Stimulated activated CD4-positive, alpha-beta T cell treated with anti-CD3 and anti-CD28 coated beads, Interleukin-2, amount 100 ng/mL, for 4 hours (primary cell): ENCODE measurements at regions not wholly inside any gene's neighbourhood (a gene's known extent, or its start where the extent isn't known, plus 50 kb on each side); places are given as distances from the start of the nearest gene placed in this dataset.
"Not testable (repeated sequence)": the region's sequence is repeated elsewhere in the genome, so short reads cannot be mapped to it uniquely, and the experiment has no call there.

Experiments
- DNase-seq: peaks from one replicate; pipeline ENCODE4 v3.0.0-alpha.2; 2020; ENCODE audit warnings: low read depth

DNA sequence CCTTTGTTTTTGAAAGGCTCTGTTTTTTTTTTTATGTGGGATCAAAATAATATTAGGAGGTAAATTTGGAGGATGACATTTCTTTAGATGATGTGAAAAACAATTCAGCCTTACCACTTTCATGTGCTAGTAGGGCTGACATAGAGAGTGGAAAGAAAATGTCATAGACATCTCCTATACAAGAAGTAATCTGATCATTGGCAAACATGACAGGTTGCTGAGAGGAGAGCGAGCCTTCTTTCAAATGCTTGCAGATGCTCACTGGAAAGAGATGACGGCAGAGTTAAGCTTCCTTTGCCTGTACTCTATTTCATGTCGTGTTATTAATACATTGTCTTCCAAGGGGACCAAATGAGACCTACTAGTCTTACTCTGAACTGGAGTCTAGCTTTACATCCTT is 160.1 kb upstream of the DAP start:
- no peak for DNase-seq

DNA sequence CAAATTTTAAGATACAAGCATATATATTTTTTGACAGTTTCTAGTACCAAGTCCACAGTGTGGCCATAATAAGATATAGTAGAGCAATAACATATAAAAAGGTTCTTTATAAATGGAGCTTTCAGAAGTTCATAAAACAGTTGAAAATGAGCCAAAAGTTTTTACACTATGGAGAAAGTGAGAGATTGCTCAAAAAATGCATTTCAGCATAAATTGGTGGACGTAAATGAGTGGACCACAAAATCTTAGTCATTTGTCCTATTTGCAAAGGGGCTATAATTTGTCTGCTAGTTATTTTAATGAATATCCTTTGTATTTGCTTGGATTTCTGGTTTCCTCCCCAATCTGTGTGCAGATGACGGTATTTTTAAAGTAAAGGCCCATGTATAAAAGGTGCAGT is 159.4 kb upstream of the DAP start:
- DNase-seq: no peak

DNA sequence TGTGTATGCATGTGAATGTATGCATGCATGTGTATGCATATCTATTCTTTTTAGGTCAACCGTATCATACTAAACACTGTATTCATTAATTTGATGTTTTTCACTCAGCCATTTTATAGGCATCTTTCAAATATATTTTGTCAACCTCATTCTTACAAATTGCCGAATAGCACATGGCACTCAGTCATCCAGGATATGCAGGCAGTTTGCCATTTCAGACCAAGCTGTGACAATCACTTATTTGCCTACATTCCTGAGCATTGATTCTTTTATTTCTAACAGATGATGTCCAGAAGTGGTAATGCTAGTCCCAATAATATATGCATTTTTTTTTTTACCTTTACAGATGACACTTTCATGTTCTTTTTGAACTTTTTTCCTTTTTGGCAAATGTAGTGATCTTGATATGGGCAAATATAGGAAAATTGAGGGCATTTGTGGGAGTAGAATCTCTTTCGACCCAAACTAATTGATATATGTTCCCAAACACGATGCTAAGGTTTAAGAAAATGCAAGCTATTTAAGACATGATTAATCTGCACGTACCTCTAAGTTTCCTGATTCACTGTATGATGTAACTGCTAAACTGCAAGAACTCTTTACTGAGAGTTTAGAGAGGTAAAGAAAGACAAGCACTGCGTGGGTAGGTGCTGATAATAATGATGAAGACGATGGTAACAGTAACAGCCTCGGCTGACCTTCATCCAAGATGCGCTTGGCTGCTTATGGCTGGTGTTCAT is 153.9 kb upstream of the DAP start:
- DNase-seq: no peak

DNA sequence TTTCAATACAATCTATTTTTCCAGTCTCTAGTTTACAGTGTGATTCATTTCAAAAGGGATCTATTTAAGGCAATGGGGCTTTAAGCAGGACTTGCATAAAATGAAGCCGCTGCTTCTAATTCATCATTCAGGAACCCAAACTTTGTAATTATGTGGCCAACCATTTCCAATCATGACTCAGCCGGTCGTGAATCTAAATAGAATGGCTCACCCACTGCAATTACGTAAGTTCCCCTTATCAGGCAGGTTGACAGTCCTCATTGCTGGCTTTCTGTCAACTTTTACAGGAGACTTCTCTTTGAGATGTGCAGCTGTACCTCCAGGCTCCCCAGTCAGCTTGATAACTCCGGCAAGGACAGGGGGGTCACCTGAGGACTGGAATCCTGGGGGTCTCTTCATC is 152.8 kb upstream of the DAP start:
- DNase-seq: no peak

DNA sequence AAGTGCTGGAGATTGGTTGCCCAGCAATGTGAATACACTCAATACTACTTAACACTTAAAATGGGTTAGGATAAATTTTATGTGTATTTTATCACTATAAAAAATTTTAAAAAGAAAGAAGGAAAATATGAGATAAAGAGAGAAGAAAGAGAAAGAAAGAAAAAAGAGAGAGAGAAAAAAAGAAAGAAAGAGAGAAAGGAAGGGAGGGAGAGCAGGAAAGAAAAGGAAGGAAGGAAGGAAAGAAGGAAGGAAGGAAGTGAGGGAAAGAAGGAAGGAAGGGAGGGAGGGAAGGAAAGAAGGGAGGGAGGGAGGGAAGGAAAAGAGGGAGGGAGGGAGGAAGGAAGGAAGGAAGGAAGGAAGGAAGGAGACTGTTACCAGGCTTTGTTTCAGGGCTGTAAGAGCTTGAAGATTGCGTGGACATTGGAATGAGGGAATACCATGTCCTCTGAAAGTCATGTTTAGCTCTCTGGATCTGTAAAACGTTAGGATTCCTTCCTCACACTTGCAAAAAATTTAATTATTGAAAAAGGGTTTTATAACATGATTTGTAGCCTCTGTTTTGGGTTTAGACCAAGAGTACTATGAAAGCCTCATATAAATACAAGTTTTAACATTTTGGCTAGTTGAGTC is 152.3 kb upstream of the DAP start:
- DNase-seq: no peak

DNA sequence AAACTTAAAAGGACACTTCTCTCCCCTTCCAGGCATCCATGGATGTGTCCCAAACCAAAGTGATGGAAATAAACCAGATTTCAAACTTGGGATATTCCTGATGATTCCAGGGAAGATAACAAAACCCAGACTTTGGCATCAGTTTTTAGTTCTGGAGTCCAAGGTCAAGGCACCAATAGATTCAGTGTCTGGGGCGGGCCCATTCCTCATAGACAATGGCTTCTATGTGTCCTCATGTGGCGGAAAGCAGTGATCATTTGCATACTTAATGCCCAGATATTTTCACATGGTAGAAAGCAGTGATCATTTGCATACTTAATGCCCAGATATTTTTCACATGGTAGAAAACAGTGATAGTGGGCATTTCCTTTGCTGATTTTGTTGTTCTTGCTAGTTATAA is 151.4 kb upstream of the DAP start:
- no peak for DNase-seq

DNA sequence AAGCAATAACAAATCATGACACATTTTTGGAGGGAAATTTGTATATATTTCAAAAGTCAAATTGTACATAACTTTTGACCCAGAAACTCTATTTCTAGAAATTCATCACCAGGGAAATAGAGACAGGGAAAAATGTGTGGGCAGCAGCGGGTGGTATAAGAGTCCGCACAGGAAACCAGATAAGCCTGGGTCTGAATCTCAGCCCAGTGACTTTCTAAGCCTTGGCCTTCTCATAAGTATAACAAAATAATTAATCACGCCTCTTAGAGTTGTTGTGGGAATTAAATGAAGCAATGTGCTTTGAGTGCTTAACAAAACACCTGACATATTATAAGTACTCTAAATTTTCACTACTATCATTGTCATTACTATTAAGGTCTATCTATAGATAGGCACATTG is 149.2 kb upstream of the DAP start:
- no peak for DNase-seq

DNA sequence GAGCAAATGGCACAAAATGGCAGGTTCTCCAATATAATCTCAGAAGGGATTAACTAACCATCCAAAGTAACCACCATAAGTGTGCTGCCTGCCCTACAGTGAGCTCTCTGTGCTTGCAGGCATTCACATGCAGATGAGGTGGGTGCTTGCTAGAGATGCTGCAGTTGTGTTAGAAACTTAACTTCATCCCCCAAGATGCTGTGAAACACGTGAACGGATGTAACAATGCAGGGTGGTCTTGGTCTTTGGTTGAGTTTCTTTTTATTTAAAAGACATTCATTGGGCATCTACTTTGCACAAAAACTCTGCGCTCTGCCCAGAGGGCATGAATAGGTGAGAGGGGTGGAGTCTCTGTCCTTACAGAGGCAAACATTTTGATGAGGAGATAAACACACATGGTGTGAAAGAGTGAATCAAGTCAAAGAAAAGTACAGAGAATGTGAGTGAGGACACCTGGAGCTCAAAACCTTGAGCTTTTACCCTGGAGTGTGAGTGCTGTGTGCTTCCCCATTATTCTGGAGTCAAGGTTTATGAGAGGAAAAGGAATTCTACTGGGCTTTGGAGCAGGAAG is 143.9 kb upstream of the DAP start:
- no peak for DNase-seq

DNA sequence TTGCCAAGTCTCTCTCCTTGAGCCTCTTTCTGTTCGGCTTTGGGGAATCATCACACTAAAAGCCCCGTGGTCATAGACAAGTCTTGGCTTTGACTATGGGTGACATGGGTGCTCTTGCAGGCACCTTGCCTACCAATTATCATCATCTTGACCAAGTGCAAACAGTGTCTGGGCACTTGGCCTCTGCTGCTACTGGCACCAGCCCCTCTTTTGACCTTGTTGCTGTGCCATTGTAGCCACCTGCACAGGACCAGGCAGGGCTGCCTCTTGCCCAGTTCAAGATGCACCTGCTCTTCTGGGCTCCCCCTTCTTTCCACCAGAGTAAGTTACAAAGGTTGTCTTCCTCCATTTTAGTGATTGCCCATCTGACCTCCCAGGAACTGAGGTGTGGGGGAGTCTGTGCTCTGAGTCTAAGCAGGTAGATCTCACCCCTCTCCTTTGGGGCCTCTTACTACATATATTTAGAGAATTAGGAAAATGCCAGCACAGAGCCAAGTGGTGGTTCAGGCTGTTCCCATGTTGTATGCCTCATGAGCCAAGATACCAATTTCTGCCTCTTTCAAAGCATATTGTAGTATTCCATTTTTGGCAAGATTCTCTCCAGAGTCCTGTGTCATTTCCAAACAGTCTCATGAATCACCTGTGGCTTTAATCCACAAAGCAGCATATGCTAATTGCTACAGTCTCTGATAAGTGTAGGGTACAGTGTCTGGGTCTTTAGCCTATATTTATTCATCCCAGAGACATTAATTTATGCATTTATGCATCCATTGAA is 142.9 kb upstream of the DAP start:
- DNase-seq: no peak

DNA sequence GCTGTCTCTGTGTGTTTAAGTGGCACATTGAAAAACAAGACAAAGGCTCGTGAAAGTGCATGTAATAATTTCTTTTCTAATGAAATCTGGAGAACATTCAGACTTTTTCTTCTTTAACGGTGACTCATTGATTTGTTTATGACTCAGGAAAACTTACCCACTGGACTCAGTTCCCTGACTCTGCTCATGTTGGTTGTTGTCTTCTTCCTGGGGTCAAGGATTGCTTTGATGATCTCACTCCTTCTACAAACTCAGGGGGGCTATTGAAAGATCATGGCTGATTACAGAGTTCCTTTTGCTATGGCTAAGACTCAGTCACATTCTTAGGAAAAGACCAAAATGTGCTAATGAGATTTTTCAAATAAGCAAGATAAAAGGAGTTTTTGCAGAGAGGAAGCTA is 141.1 kb upstream of the DAP start:
- DNase-seq: no peak

DNA sequence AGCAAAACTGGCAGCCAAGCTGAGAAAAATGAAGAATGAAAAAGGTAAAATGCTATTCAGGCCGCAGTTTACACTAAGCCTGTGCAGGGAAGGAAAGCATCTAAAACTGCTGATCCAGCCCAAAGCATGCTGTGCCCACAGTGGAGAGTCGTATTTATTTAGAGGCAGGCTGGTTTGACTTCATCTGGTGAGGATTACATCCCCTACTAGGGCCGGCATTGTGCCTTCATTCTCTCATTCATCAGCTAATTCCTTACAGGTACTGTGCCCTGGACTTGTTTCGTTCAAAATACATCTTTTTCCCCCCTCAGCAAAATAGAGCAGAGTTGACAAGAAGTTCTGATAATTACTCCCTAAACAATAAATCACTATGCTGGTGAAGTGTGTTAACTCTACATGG is 137.5 kb upstream of the DAP start:
- no peak for DNase-seq

DNA sequence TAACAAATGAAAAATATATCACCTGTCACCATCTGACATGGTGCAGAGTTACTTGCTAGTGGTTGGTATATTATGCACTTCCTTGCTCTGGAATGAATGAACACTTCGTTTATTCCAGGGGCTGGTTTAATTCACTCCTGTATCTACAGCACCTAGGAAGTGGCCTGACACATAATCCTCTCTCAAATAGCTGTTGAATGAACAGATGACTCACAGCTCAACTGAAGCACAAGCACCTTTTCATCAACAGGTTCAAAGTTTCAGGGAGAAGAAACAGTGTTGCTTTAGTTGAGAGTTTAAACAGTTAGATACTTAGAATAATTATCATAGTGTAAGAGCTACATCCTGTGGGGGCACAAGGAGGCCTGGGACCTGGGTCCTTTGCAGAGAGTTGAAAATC is 135.0 kb upstream of the DAP start:
- no peak for DNase-seq

DNA sequence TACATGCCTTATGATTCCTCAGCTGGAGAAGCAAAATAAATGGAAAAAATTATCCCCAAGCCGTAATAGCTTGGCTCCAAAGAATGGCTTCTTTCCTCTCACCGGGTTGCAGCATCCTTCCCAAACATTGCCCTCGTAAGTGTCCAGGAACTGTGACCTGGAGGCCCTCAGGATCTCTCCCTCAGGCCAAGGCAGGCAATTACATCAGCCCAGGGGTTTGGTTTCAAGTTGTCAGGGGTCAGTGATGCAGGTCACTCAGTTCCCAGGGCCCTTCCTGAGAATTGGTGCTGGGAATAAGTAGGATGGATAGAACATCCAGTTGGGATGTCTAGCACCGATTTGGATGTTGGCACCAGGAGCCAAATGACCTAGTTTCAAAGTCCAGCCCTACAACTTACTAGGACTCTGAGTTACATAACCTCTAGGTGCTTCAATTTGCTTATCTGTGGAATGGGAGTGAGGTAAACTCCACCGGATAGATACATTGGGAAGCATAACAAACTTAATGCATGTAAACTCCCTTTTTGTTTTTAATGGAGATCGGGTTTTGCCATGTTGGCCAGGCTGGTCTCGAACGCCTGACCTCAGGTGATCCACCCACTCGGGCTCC is 133.5 kb upstream of the DAP start:
- DNase-seq: no peak

DNA sequence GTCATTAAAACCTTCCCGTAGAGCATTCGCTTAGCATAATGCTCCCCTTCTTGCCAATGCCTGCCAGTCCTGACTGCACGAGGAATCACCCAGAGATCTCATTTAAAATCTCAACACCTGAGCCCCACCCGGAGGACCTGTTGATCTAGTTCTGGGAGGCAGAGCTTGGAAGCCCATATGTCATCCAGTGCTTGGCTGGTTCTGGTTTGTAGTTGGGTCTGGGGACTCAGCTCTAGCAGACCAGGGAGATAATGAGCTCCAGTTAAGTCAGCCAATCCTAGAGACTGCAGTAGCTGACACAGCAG is 131.8 kb upstream of the DAP start:
- DNase-seq: no peak

DNA sequence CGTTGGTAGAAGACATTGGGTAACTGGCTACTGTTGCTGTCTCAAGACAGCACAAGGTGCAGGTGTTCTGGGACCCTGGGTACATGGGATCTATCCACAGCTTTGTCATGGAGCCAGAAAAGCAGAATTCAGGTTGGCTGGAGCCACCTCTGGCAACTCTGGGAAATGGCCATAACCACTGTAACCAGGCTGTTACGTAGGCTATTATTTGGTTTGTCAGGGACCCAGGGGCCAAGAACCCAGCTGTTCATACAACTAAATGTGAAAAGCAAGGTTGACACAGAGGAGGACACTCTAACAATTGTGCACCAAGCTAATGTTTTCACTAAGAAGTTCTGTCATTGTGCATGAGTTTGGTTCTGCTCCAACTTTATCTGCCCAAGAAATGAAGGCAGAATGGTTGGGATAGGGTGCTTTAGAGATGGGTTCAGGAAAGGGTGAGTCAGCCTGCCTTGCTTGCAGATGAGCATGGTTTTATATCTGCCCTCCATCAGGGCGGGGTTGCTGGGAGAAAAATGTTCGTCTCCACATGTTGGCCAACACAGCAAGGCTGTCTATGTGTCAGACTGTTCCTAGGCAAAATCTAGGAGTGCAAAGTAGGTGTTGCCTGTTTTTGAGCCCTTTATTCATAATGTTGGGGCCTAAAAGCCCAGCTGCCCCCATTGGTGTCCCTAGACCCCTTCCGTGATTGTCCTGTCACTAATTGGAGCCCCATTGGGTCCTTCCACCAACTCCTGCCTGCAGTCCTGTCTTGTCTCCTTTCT is 131.3 kb upstream of the DAP start:
- no peak for DNase-seq

DNA sequence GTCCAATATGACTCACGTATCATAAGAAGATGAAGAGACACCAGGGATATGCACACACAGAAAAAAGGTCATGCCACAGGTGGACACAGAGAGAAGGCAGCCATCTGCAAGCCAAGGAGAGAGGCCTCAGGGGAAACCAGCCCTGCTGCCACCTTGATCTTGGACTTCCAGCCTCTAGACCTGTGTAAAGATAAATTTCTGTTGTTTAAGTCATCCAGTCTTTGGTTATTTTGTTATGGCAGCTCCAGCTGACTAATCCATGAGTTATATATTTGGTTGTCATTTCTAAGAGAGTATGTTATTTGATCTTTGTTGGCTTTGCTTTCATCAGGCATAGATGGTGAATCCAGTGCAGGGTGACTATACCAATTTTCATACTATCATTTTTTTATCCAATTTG is 130.2 kb upstream of the DAP start:
- DNase-seq: no peak

DNA sequence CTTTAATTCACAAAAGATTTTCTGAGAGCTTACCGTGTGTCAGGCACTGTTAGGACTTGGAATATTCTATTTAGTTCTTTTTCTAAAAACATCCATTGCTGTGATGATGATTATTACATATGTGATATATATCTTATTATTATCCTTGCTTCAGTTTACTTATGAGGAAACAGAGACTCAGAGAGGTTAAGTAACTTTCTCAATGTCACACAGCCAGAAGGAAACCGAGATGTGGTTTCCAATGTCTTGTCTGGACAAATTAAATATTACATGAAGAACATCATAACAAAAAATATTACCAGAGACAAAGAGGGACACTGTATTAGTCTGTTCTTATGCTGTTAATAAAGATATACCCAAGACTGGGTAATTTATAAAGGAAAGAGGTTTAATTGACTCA is 125.5 kb upstream of the DAP start:
- no peak for DNase-seq

DNA sequence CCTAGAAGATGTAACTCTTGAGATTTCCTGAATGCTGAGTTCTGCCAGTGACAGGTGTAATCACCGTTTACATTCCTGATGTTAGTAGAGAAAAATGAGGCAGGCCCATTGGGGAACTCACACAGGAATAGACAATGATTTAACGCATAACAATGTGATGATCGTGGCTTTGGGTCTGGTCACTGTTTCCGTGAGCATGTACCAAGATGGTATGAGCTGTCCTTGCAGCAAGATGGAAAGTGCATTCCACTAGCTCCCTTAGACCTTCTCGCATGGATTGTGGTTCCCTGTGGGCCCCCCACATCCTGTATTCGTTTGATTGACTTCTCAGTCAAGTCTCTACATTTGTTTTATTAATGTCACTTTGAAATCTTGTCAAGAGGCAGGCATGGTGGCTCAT is 124.0 kb upstream of the DAP start:
- no peak for DNase-seq

DNA sequence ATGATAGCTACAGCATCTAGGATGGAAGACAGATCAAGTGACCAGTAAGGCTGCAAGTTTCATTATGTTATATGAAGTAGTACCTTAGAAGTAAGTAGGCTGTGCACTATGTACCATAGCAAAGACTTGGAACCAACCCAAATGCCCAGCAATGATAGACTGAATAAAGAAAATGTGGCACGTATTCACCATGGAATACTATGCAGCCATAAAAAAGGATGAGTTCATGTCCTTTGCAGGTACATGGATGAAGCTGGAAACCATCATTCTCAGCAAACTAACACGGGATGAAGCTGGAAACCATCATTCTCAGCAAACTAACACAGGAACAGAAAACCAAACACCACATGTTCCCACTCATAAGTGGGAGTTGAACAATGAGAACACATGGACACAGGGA is 122.9 kb upstream of the DAP start:
- not testable (repeated sequence) for DNase-seq

DNA sequence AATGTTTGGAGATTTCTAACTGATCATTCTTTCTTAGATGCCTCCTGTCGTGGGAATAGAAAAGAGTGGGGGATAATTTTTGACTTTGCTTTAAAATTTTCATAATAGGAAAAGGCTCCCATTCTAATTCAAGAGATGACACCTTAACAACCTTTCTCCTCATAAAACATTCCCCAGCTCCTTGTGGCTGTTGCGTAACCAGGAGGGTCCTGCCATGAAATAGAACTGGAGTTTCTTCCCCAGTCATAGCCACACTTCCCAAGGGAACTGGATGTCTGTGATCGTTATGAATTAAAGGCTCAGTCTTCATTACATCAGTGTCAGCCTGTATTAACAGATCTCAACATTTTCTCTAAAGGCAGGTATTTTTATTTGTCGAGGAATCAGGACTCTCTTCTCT is 119.9 kb upstream of the DAP start:
- no peak for DNase-seq

DNA sequence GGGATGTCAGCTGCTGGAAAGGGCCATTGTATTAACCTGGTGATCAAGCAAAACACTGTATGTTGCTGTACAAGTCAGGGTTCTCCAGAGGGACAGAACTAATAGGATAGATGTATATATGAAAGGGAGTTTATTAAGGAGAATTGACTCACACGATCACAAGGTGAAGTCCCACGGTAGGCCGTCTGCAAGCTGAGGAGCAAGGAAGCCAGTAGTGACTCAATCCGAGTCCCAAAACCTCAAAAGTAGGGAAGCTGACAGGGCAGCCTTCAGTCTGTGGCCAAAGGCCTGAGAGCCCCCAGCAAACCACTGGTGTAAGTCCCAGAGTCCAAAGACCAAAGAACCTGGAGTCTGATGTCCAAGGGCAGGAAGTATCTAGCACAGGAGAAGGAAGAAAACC is 116.0 kb upstream of the DAP start:
- not testable (repeated sequence) for DNase-seq
